ENCODE measurements at regions not wholly inside any gene's neighbourhood (a gene's known extent, or its start where the extent isn't known, plus 50 kb on each side); places are given as distances from the start of the nearest gene placed in this dataset.
"Not testable (repeated sequence)": the region's sequence is repeated elsewhere in the genome, so short reads cannot be mapped to it uniquely, and the experiment has no call there.

GRCh38 chr1:72434070-72434469 lies 151.7 kb upstream of the NEGR1 start:
- TF ChIP-seq FOXP2 (optimal IDR thresholded peaks at IDR 0.05; ENCODE audit: control extremely low read depth, extremely low read length, insufficient read depth) (no peak), POLR2AphosphoS5 (IDR thresholded peaks at IDR 0.05; ENCODE audit: borderline replicate concordance, low read depth, low read length) (no peak), EZH2 (IDR thresholded peaks at IDR 0.05) (no peak)
- Histone ChIP-seq H3K9ac (ENCODE audit: insufficient read length) (no peak overlapping the region), H3K27ac (no peak overlapping the region), H3K9me3 (ENCODE audit: low read depth, low read length) (peaks cover under 1% of the 10 kb centered on the region; the same call in 1 of the 2 replicates), H3K4me3 (no peak overlapping the region), H3K36me3 (ENCODE audit: insufficient read depth, low read length) (no peaks in the 10 kb centered on the region)
- DNase-seq (ENCODE audit: low read depth, low spot score) = no peak

DNA sequence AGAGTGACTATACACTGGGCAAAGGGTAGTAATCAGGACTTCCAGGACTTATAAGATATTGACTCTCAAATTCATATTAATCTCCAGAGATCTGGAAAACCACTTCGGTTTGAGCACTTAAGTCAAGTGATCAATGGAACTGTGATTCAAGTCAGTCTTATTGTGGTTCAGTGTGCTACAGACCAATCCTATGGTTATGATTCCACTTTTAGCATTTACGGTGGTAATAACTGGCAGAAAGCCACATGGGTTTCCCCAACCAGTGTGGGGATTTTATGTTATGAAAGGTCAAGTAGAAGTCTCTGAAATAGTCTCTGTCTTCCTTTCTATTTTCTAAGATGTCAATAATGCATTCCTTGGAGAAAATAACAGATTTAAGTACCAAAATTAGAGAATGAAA lies 151.3 kb upstream of the NEGR1 start:
- TF ChIP-seq EZH2 (IDR thresholded peaks at IDR 0.05) (no peak), POLR2AphosphoS5 (IDR thresholded peaks at IDR 0.05; ENCODE audit: borderline replicate concordance, low read depth, low read length) (no peak), FOXP2 (optimal IDR thresholded peaks at IDR 0.05; ENCODE audit: control extremely low read depth, extremely low read length, insufficient read depth) (no peak)
- H3K9me3 ChIP-seq (ENCODE audit: low read depth, low read length) = peaks cover 3% of the 10 kb centered on the region; the same call in 1 of the 2 replicates
- no peak for DNase-seq (ENCODE audit: low read depth, low spot score)
- no peak overlapping the region for H3K4me3 ChIP-seq
- H3K36me3 ChIP-seq (ENCODE audit: insufficient read depth, low read length) = no peaks in the 10 kb centered on the region
- H3K27ac ChIP-seq = no peak overlapping the region
- H3K9ac ChIP-seq (ENCODE audit: insufficient read length) = no peak overlapping the region

GRCh38 chr1:72432645-72433267 lies 150.4 kb upstream of the NEGR1 start:
- no peak for TF ChIP-seq EZH2 (IDR thresholded peaks at IDR 0.05)
- TF ChIP-seq FOXP2 (optimal IDR thresholded peaks at IDR 0.05; ENCODE audit: control extremely low read depth, extremely low read length, insufficient read depth) = no peak
- TF ChIP-seq POLR2AphosphoS5 (IDR thresholded peaks at IDR 0.05; ENCODE audit: borderline replicate concordance, low read depth, low read length) = no peak
- H3K36me3 ChIP-seq (ENCODE audit: insufficient read depth, low read length) = no peaks in the 10 kb centered on the region
- H3K9me3 ChIP-seq (ENCODE audit: low read depth, low read length) = peaks cover 3% of the 10 kb centered on the region; the same call in 1 of the 2 replicates
- H3K27ac ChIP-seq = no peak overlapping the region
- no peak overlapping the region for H3K9ac ChIP-seq (ENCODE audit: insufficient read length)
- DNase-seq (ENCODE audit: low read depth, low spot score) = no peak
- no peak overlapping the region for H3K4me3 ChIP-seq

- Histone ChIP-seq H3K4me3 (no peak overlapping the region), H3K36me3 (ENCODE audit: insufficient read depth, low read length) (no peaks in the 10 kb centered on the region), H3K27ac (no peak overlapping the region), H3K9me3 (ENCODE audit: low read depth, low read length) (peaks cover 3% of the 10 kb centered on the region; the same call in 1 of the 2 replicates), H3K9ac (ENCODE audit: insufficient read length) (no peak overlapping the region)
- TF ChIP-seq EZH2 (IDR thresholded peaks at IDR 0.05) = no peak
- TF ChIP-seq POLR2AphosphoS5 (IDR thresholded peaks at IDR 0.05; ENCODE audit: borderline replicate concordance, low read depth, low read length) = no peak
- TF ChIP-seq FOXP2 (optimal IDR thresholded peaks at IDR 0.05; ENCODE audit: control extremely low read depth, extremely low read length, insufficient read depth) = no peak
- DNase-seq (ENCODE audit: low read depth, low spot score) = no peak
Observed at GRCh38 chr1:72431810-72432209, 149.5 kb upstream of the NEGR1 start.

DNA sequence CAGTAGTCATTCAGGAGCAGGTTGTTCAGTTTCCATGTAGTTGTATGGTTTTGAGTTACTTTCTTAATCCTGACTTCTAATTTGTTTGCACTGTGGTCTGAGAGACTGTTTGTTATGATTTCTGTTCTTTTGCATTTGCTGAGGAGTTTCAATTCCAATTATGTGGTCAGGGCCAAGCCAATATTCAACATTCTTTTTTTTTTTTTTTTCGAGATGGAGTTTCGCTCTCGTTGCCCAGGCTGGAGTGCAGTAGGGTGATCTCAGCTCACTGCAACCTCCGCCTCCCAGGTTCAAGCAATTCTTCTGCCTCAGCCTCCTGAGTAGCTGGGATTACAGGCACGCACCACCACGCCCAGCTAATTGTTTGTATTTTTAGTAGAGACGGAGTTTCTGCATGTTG lies 145.9 kb upstream of the NEGR1 start:
- not testable (repeated sequence) for H3K4me3 ChIP-seq; H3K27ac ChIP-seq; DNase-seq (ENCODE audit: low read depth, low spot score); H3K36me3 ChIP-seq (ENCODE audit: insufficient read depth, low read length); H3K9me3 ChIP-seq (ENCODE audit: low read depth, low read length); H3K9ac ChIP-seq (ENCODE audit: insufficient read length)

GRCh38 chr1:72419229-72419628 lies 136.9 kb upstream of the NEGR1 start:
- Histone ChIP-seq H3K9ac (ENCODE audit: insufficient read length) (no peak overlapping the region), H3K27ac (no peak overlapping the region), H3K9me3 (ENCODE audit: low read depth, low read length) (no peaks in the 10 kb centered on the region), H3K4me3 (no peak overlapping the region), H3K36me3 (ENCODE audit: insufficient read depth, low read length) (no peaks in the 10 kb centered on the region)
- TF ChIP-seq FOXP2 (optimal IDR thresholded peaks at IDR 0.05; ENCODE audit: control extremely low read depth, extremely low read length, insufficient read depth) (no peak), POLR2AphosphoS5 (IDR thresholded peaks at IDR 0.05; ENCODE audit: borderline replicate concordance, low read depth, low read length) (no peak), EZH2 (IDR thresholded peaks at IDR 0.05) (no peak)
- no peak for DNase-seq (ENCODE audit: low read depth, low spot score)

DNA sequence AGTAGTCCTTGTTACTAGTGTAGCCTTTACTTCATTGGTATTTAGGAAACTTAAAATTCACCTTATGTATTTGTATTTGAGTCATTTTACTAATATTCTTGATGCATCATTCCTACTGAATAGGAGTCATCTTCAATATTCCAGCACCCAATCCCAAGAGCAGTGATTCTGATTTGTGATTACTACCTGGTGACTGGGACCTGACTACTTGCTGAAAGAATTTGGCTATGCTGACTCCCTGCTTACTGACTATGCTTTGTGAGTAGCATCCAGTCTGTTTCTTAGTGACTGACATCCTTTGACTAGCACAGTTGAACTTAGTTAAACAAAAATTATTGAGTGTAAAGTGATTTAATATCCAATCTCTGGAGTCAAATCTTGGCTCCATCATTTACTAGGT lies 129.9 kb upstream of the NEGR1 start:
- TF ChIP-seq FOXP2 (optimal IDR thresholded peaks at IDR 0.05; ENCODE audit: control extremely low read depth, extremely low read length, insufficient read depth) (no peak), EZH2 (IDR thresholded peaks at IDR 0.05) (no peak), POLR2AphosphoS5 (IDR thresholded peaks at IDR 0.05; ENCODE audit: borderline replicate concordance, low read depth, low read length) (no peak)

GRCh38 chr1:72399807-72400206 lies 117.5 kb upstream of the NEGR1 start:
- Histone ChIP-seq H3K36me3 (ENCODE audit: insufficient read depth, low read length) (no peaks in the 10 kb centered on the region), H3K9ac (ENCODE audit: insufficient read length) (no peak overlapping the region), H3K4me3 (no peak overlapping the region), H3K9me3 (ENCODE audit: low read depth, low read length) (no peaks in the 10 kb centered on the region), H3K27ac (no peak overlapping the region)
- no peak for DNase-seq (ENCODE audit: low read depth, low spot score)
- TF ChIP-seq POLR2AphosphoS5 (IDR thresholded peaks at IDR 0.05; ENCODE audit: borderline replicate concordance, low read depth, low read length) = no peak
- no peak for TF ChIP-seq FOXP2 (optimal IDR thresholded peaks at IDR 0.05; ENCODE audit: control extremely low read depth, extremely low read length, insufficient read depth)
- no peak for TF ChIP-seq EZH2 (IDR thresholded peaks at IDR 0.05)

More for the DNA sequence above, 129.9 kb upstream of the NEGR1 start:
- no peak overlapping the region for H3K27ac ChIP-seq
- no peak overlapping the region for H3K9ac ChIP-seq (ENCODE audit: insufficient read length)
- H3K36me3 ChIP-seq (ENCODE audit: insufficient read depth, low read length) = no peaks in the 10 kb centered on the region
- H3K4me3 ChIP-seq = no peak overlapping the region
- DNase-seq (ENCODE audit: low read depth, low spot score) = no peak
- no peaks in the 10 kb centered on the region for H3K9me3 ChIP-seq (ENCODE audit: low read depth, low read length)

- no peak overlapping the region for H3K9ac ChIP-seq (ENCODE audit: insufficient read length)
- H3K36me3 ChIP-seq (ENCODE audit: insufficient read depth, low read length) = no peaks in the 10 kb centered on the region
- no peak for TF ChIP-seq POLR2AphosphoS5 (IDR thresholded peaks at IDR 0.05; ENCODE audit: borderline replicate concordance, low read depth, low read length)
- TF ChIP-seq FOXP2 (optimal IDR thresholded peaks at IDR 0.05; ENCODE audit: control extremely low read depth, extremely low read length, insufficient read depth) = no peak
- no peak for TF ChIP-seq EZH2 (IDR thresholded peaks at IDR 0.05)
- no peak overlapping the region for H3K4me3 ChIP-seq
- no peaks in the 10 kb centered on the region for H3K9me3 ChIP-seq (ENCODE audit: low read depth, low read length)
- DNase-seq (ENCODE audit: low read depth, low spot score) = no peak
- no peak overlapping the region for H3K27ac ChIP-seq
Observed at GRCh38 chr1:72397786-72398185, 115.4 kb upstream of the NEGR1 start.
